H9 (cell line): ENCODE measurements at regions not wholly inside any gene's neighbourhood (a gene's known extent, or its start where the extent isn't known, plus 50 kb on each side); places are given as distances from the start of the nearest gene placed in this dataset.

Source experiments
- DNase-seq: peaks from one replicate; pipeline ENCODE4 v3.0.0-alpha.2; 2017
- H2AFZ ChIP-seq: one replicate; pipeline ENCODE4 v1.6.1; 2013; ENCODE audit warnings: mild to moderate bottlenecking, low read length, control low read depth, moderate library complexity
- H2AK5ac ChIP-seq: 2 replicates; pipeline ENCODE4 v1.6.1; 2013; ENCODE audit warnings: low read length, control low read depth, mixed read lengths; ENCODE audit not compliant: insufficient read length
- H2BK120ac ChIP-seq: one replicate; pipeline ENCODE4 v1.6.1; 2013; ENCODE audit warnings: low read depth, mild to moderate bottlenecking, low read length, control low read depth, inconsistent platforms; ENCODE audit not compliant: poor library complexity, severe bottlenecking
- H2BK12ac ChIP-seq: 2 replicates; pipeline ENCODE4 v1.6.1; 2013; ENCODE audit warnings: low read length, control low read depth, mixed read lengths, low read depth; ENCODE audit not compliant: insufficient read length
- H2BK15ac ChIP-seq: 2 replicates; pipeline ENCODE4 v1.6.1; 2013; ENCODE audit warnings: low read depth, low read length, control low read depth
- H2BK20ac ChIP-seq: one replicate; pipeline ENCODE4 v1.6.1; 2013; ENCODE audit warnings: low read depth, mild to moderate bottlenecking, low read length, control low read depth, inconsistent platforms; ENCODE audit not compliant: poor library complexity, severe bottlenecking
- H2BK5ac ChIP-seq: 2 replicates; pipeline ENCODE4 v1.6.1; 2013; ENCODE audit warnings: low read length, control low read depth, mixed read lengths; ENCODE audit not compliant: insufficient read length
- H3K14ac ChIP-seq: 2 replicates; pipeline ENCODE4 v1.6.1; 2013; ENCODE audit warnings: low read length, control low read depth; ENCODE audit not compliant: insufficient read depth
- H3K18ac ChIP-seq: 2 replicates; pipeline ENCODE4 v1.6.1; 2013; ENCODE audit warnings: low read depth, mild to moderate bottlenecking, mixed read lengths, low read length, control low read depth; ENCODE audit not compliant: insufficient read length
- H3K23ac ChIP-seq: 2 replicates; pipeline ENCODE4 v1.6.1; 2013; ENCODE audit warnings: low read length, control low read depth, mixed read lengths, low read depth; ENCODE audit not compliant: insufficient read length
- H3K23me2 ChIP-seq: 2 replicates; pipeline ENCODE4 v1.6.1; 2013; ENCODE audit warnings: low read depth, mild to moderate bottlenecking, mixed read lengths, low read length, control low read depth; ENCODE audit not compliant: insufficient read length, poor library complexity, severe bottlenecking
- H3K27ac ChIP-seq: 2 replicates; pipeline ENCODE4 v1.5.1; 2013; ENCODE audit warnings: low read length, control low read depth, mixed read lengths, low read depth; ENCODE audit not compliant: insufficient read length
- H3K27me3 ChIP-seq: 2 replicates; pipeline ENCODE4 v1.6.1; 2013; ENCODE audit warnings: low read length, control low read depth, inconsistent platforms; ENCODE audit not compliant: insufficient read depth
- H3K4ac ChIP-seq: 2 replicates; pipeline ENCODE4 v1.6.1; 2013; ENCODE audit warnings: low read depth, mild to moderate bottlenecking, control low read depth, inconsistent platforms, low read length, moderate library complexity
- H3K4me1 ChIP-seq: 2 replicates; pipeline ENCODE4 v1.6.1; 2013; ENCODE audit warnings: low read length, control low read depth, inconsistent platforms; ENCODE audit not compliant: insufficient read depth
- H3K4me2 ChIP-seq: 2 replicates; pipeline ENCODE4 v1.6.1; 2013; ENCODE audit warnings: low read length, control low read depth, mixed read lengths; ENCODE audit not compliant: insufficient read length, insufficient read depth
- H3K56ac ChIP-seq: 2 replicates; pipeline ENCODE4 v1.6.1; 2013; ENCODE audit warnings: low read depth, mild to moderate bottlenecking, mixed read lengths, low read length, control low read depth; ENCODE audit not compliant: insufficient read length
- H3K79me1 ChIP-seq: 2 replicates; pipeline ENCODE4 v1.6.1; 2013; ENCODE audit warnings: low read depth, mild to moderate bottlenecking, moderate library complexity, low read length, control low read depth, inconsistent platforms; ENCODE audit not compliant: insufficient read depth, poor library complexity, severe bottlenecking
- H3K79me2 ChIP-seq: 2 replicates; pipeline ENCODE4 v1.6.1; 2013; ENCODE audit warnings: low read length, control low read depth, inconsistent platforms; ENCODE audit not compliant: insufficient read depth
- H3K9ac ChIP-seq: 2 replicates; pipeline ENCODE4 v1.6.1; 2013; ENCODE audit warnings: low read length, control low read depth, mixed read lengths; ENCODE audit not compliant: insufficient read length; ENCODE audit errors: extremely low read depth
- H3K9me3 ChIP-seq: one replicate; pipeline ENCODE4 v1.6.1; 2013; ENCODE audit warnings: low read depth, low read length, inconsistent platforms; ENCODE audit not compliant: control insufficient read depth
- H3T11ph ChIP-seq: one replicate; pipeline ENCODE4 v1.6.1; 2013; ENCODE audit warnings: mild to moderate bottlenecking, low read length, control low read depth, inconsistent platforms
- H4K20me1 ChIP-seq: one replicate; pipeline ENCODE4 v1.6.1; 2013; ENCODE audit not compliant: control insufficient read depth, insufficient read length, insufficient read depth
- H4K5ac ChIP-seq: 2 replicates; pipeline ENCODE4 v1.6.1; 2013; ENCODE audit warnings: low read depth, mild to moderate bottlenecking, mixed read lengths, low read length, control low read depth; ENCODE audit not compliant: insufficient read length
- H4K8ac ChIP-seq: replicated peaks from 2 replicates; pipeline ENCODE4 v1.6.1; 2013; ENCODE audit warnings: low read length, control low read depth, mixed read lengths, low read depth; ENCODE audit not compliant: insufficient read length
- H4K91ac ChIP-seq: 2 replicates; pipeline ENCODE4 v1.6.1; 2013; ENCODE audit warnings: low read depth, mild to moderate bottlenecking, moderate library complexity, mixed read lengths, low read length, control low read depth; ENCODE audit not compliant: insufficient read length
- H3K27ac Mint-ChIP-seq, 3 experiments: 2 replicates in 2 of 3; 3 replicates in 1 of 3; pipeline ENCODE4 v1.8.0; 2020 to 2021; ENCODE audit warnings: mixed read lengths in 3 of 3, mild to moderate bottlenecking in 1 of 3, moderate library complexity in 1 of 3
- H3K27me3 Mint-ChIP-seq: 2 replicates; pipeline ENCODE4 v1.8.0; 2021; ENCODE audit warnings: low read depth, mild to moderate bottlenecking, moderate library complexity, mixed read lengths
- H3K36me3 Mint-ChIP-seq, 3 experiments: 2 replicates in 2 of 3; 3 replicates in 1 of 3; pipeline ENCODE4 v1.8.0; 2020 to 2021; ENCODE audit warnings: low read depth in 3 of 3, mixed read lengths in 3 of 3; ENCODE audit not compliant: insufficient read depth in 1 of 3
- H3K4me1 Mint-ChIP-seq, 2 experiments: 2 replicates each; pipeline ENCODE4 v1.8.0; 2020; ENCODE audit warnings: mixed read lengths in 2 of 2
- H3K4me3 Mint-ChIP-seq, 2 experiments: 2 replicates in 1 of 2; 3 replicates in 1 of 2; pipeline ENCODE4 v1.8.0; 2020 to 2021; ENCODE audit warnings: mild to moderate bottlenecking in 2 of 2, mixed read lengths in 2 of 2, moderate library complexity in 1 of 2
- H3K9me3 Mint-ChIP-seq, 2 experiments: 2 replicates in 1 of 2; 3 replicates in 1 of 2; pipeline ENCODE4 v1.8.0; 2020; ENCODE audit warnings: mild to moderate bottlenecking in 2 of 2, mixed read lengths in 2 of 2, moderate library complexity in 1 of 2
- WGBS: extraction: QIAGEN DNeasy Blood & Tissue Kit; methylation state at CpG from one replicate; pipeline ENCODE4 v1.1.7; 2013; ENCODE audit warnings: missing lambda C conversion rate, low lambda C conversion rate, mixed read lengths; ENCODE audit not compliant: insufficient read length; ENCODE audit errors: extremely low coverage; 5-methylcytosine and 5-hydroxymethylcytosine counted together
- TF ChIP-seq, protein P1 (sequence below): fragments of 200-600 bp; sonication (generic); conservative IDR thresholded peaks from 3 replicates; pipeline ENCODE4 v1.8.0; 2021; ENCODE audit warnings: antibody characterized with exemption, mild to moderate bottlenecking

DNA sequence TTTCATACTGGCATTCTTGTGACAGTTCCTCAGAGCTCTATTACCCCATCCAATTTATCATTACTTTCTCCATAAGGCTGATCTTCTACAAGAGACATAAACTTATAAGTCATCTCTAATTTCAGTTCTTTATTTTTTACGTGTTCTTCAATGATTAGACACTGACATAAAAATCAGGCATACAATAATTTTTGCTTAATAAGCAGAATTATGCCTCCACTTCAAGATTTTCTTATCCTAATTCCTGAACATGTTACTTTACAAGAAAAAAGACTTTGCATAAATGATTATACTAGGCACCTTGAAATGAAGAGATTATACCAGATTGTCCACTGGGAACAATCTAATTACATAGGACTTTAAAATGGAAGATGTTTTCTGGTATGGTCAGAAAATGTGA is 1304.5 kb upstream of the SLC39A10 start:
- no peak for DNase-seq
- Histone ChIP-seq H3K27me3 (no peaks in the 10 kb centered on the region), H3K23ac (no peak overlapping the region), H3K56ac (no peak overlapping the region), H2BK12ac (no peak overlapping the region), H3K23me2 (no peaks in the 10 kb centered on the region), H3K9ac (no peak overlapping the region), H2BK5ac (no peak overlapping the region), H2AFZ (no peak overlapping the region), H3K9me3 (no peaks in the 10 kb centered on the region), H3K4me1 (no peaks in the 10 kb centered on the region), H4K20me1 (no peaks in the 10 kb centered on the region), H4K91ac (no peak overlapping the region), H3K4me2 (no peak overlapping the region), H2BK120ac (no peak overlapping the region), H3T11ph (no peak overlapping the region), H3K14ac (no peak overlapping the region), H3K4ac (no peak overlapping the region), H2AK5ac (no peak overlapping the region), H4K8ac (no peak overlapping the region), H2BK15ac (no peak overlapping the region), H3K27ac (no peak overlapping the region), H3K79me1 (no peaks in the 10 kb centered on the region), H4K5ac (no peak overlapping the region), H3K18ac (no peak overlapping the region), H3K79me2 (no peaks in the 10 kb centered on the region), H2BK20ac (no peak overlapping the region)
- no peak overlapping the region for H3K4me3 Mint-ChIP-seq
- H3K27ac Mint-ChIP-seq: no peak overlapping the region
- H3K9me3 Mint-ChIP-seq: no peaks in the 10 kb centered on the region
- H3K36me3 Mint-ChIP-seq: no peaks in the 10 kb centered on the region
- TF ChIP-seq, protein P1, sequence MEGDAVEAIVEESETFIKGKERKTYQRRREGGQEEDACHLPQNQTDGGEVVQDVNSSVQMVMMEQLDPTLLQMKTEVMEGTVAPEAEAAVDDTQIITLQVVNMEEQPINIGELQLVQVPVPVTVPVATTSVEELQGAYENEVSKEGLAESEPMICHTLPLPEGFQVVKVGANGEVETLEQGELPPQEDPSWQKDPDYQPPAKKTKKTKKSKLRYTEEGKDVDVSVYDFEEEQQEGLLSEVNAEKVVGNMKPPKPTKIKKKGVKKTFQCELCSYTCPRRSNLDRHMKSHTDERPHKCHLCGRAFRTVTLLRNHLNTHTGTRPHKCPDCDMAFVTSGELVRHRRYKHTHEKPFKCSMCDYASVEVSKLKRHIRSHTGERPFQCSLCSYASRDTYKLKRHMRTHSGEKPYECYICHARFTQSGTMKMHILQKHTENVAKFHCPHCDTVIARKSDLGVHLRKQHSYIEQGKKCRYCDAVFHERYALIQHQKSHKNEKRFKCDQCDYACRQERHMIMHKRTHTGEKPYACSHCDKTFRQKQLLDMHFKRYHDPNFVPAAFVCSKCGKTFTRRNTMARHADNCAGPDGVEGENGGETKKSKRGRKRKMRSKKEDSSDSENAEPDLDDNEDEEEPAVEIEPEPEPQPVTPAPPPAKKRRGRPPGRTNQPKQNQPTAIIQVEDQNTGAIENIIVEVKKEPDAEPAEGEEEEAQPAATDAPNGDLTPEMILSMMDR: no peak
- no peaks in the 10 kb centered on the region for H3K4me1 Mint-ChIP-seq
- no peaks in the 10 kb centered on the region for H3K27me3 Mint-ChIP-seq
- no CpG with 5 or more reads among the region's 1 CpG for WGBS
